ENCODE measurements at regions not wholly inside any gene's neighbourhood (a gene's known extent, or its start where the extent isn't known, plus 50 kb on each side); places are given as distances from the start of the nearest gene placed in this dataset.

DNA sequence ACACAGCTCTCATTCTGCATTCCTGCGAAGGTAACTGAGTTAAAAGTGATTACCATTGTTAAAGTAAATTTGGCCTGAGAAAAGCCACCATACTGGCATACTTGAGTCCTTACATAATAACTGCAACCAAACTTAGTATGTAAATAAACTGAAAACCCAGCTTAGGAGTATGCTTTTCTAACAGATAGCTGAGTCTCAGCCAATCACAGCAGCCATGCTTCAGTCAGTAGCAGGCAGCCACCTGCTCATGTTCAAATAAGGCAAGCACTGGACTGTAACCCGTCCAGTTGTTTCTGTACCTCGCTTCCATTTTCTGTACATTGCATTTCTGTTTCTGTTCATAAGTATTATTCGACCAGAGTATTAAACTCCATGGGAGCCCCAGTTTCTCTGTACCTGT lies 58.6 kb downstream of the GCNT4 start:
- no peak for TF ChIP-seq SP1 (IDR thresholded peaks at IDR 0.05)
- no peak for TF ChIP-seq FOXM1 (IDR thresholded peaks at IDR 0.05; ENCODE audit: borderline replicate concordance)
- TF ChIP-seq HDGF (IDR thresholded peaks at IDR 0.05; ENCODE audit: borderline replicate concordance) = no peak
- TF ChIP-seq ELF4 (IDR thresholded peaks at IDR 0.05) = no peak
